HCT116 (cell line): ENCODE measurements at regions not wholly inside any gene's neighbourhood (a gene's known extent, or its start where the extent isn't known, plus 50 kb on each side); places are given as distances from the start of the nearest gene placed in this dataset.

Experiments
- ATAC-seq: fragments of 200-7000 bp; cut with Tn5 transposase; 2 replicates; pipeline ENCODE4 v1.9.1; 2020; ENCODE audit warnings: mild to moderate bottlenecking, moderate library complexity
- BruUV-seq: library from RNA; stranded (reverse); fragments of 400-500 nt; replicated peaks from 2 replicates; lab custom pipeline; 2021; lab: Mats Ljungman, UMichigan
- CTCF ChIA-PET: fragments of 300-600 bp; sonication (Branson Sonifier 250); formaldehyde crosslinking; loops from one replicate; lab custom pipeline; 2021; ENCODE audit warnings: antibody characterized with exemption; lab: Charles Lee
- POLR2A ChIA-PET: fragments of 300-600, 350-600 bp; sonication (Branson Sonifier 250); formaldehyde crosslinking; loops from one replicate; lab custom pipeline; 2021; ENCODE audit warnings: antibody characterized with exemption; lab: Charles Lee
- RAD21 ChIA-PET, 2 experiments: fragments of 300-600 bp; sonication (Branson Sonifier 250); formaldehyde crosslinking; loops; one replicate each; lab custom pipeline; 2023; ENCODE audit warnings: low total read pairs in 2 of 2; ENCODE audit not compliant: uncharacterized antibody in 2 of 2, unreplicated experiment in 2 of 2, low non-redundant PET in 1 of 2; lab: Charles Lee
- DNase-seq: peaks from one replicate; pipeline ENCODE4 v3.0.0-alpha.2; 2010; ENCODE audit warnings: low read depth, low spot score
- H2AFZ ChIP-seq: fragments of 200-600 bp; shearing (Covaris generic), sonication (generic); 2 replicates; pipeline ENCODE4 v1.6.1; 2017; ENCODE audit warnings: low read depth, mixed run types, mixed read lengths, antibody characterized with exemption, low read length; ENCODE audit not compliant: poor library complexity, severe bottlenecking
- H3K27ac ChIP-seq: 2 replicates; pipeline ENCODE4 v1.5.1; 2012; ENCODE audit warnings: low read depth, low read length
- H3K27me3 ChIP-seq: fragments of 200-600 bp; sonication (generic); 2 replicates; pipeline ENCODE4 v1.6.1; 2016; ENCODE audit warnings: mixed run types, low read length, mixed read lengths; ENCODE audit not compliant: insufficient read depth
- H3K36me3 ChIP-seq, 2 experiments: fragments of 200-500 bp in 1 of 2; fragments of 200-600 bp in 1 of 2; sonication (Bioruptor generic) in 1 of 2; sonication (generic) in 1 of 2; 2 replicates each; pipeline versions ENCODE4 v1.5.1 to v1.6.1; 2014 to 2016; ENCODE audit warnings: low read length in 2 of 2, inconsistent platforms in 1 of 2, mixed read lengths in 1 of 2, mixed run types in 1 of 2; ENCODE audit not compliant: insufficient read depth in 2 of 2, control insufficient read depth in 1 of 2
- H3K4me1 ChIP-seq, 2 experiments: fragments of 200-600 bp in 1 of 2; sonication (generic) in 1 of 2; 2 replicates each; pipeline versions ENCODE4 v1.5.1 to v1.6.1; 2012 to 2017; ENCODE audit warnings: low read length in 2 of 2, inconsistent platforms in 1 of 2, mild to moderate bottlenecking in 1 of 2, mixed read lengths in 1 of 2, mixed run types in 1 of 2, moderate library complexity in 1 of 2; ENCODE audit not compliant: insufficient read depth in 2 of 2, control insufficient read depth in 1 of 2
- H3K4me2 ChIP-seq: fragments of 200-600 bp; sonication (generic); 2 replicates; pipeline ENCODE4 v1.6.1; 2017; ENCODE audit warnings: mixed run types, low read length, mixed read lengths
- H3K4me3 ChIP-seq, 2 experiments: fragments of 200-600 bp in 1 of 2; sonication (generic) in 1 of 2; replicated peaks in 1 of 2; 2 replicates each; pipeline ENCODE4 v1.5.1; 2011 to 2016; ENCODE audit warnings: low read length in 2 of 2, control low read depth in 1 of 2, low read depth in 1 of 2, mild to moderate bottlenecking in 1 of 2, mixed read lengths in 1 of 2, mixed run types in 1 of 2
- H3K79me2 ChIP-seq: fragments of 200-600 bp; sonication (generic); 2 replicates; pipeline ENCODE4 v1.6.1; 2017; ENCODE audit warnings: mild to moderate bottlenecking, mixed run types, low read length, moderate library complexity, mixed read lengths; ENCODE audit not compliant: insufficient read depth
- H3K9ac ChIP-seq: fragments of 200-600 bp; sonication (generic); 2 replicates; pipeline ENCODE4 v1.6.1; 2016; ENCODE audit warnings: low read length, mixed read lengths
- H3K9me2 ChIP-seq: fragments of 200-600 bp; sonication (generic), shearing (Covaris generic); 2 replicates; pipeline ENCODE4 v1.6.1; 2017; ENCODE audit warnings: mixed run types, mild to moderate bottlenecking, moderate library complexity; ENCODE audit not compliant: insufficient read depth
- H3K9me3 ChIP-seq, 2 experiments: fragments of 200-500 bp in 1 of 2; fragments of 200-600 bp in 1 of 2; sonication (Bioruptor generic) in 1 of 2; sonication (generic) in 1 of 2; 2 replicates each; pipeline ENCODE4 v1.6.1; 2014 to 2017; ENCODE audit warnings: low read length in 2 of 2, mixed read lengths in 2 of 2, inconsistent platforms in 1 of 2, low read depth in 1 of 2, mild to moderate bottlenecking in 1 of 2, mixed run types in 1 of 2, moderate library complexity in 1 of 2; ENCODE audit not compliant: control insufficient read depth in 1 of 2, insufficient read depth in 1 of 2
- H4K20me1 ChIP-seq: fragments of 200-600 bp; sonication (generic), shearing (Covaris generic); 2 replicates; pipeline ENCODE4 v1.6.1; 2017; ENCODE audit warnings: mixed run types, mild to moderate bottlenecking, moderate library complexity; ENCODE audit not compliant: insufficient read depth
- CEBPB ChIP-seq: IDR thresholded peaks from 2 replicates; pipeline ENCODE4 v1.6.1; 2012; ENCODE audit warnings: low read depth
- ELF1 ChIP-seq: IDR thresholded peaks from 2 replicates; pipeline ENCODE4 v1.6.1; 2012; ENCODE audit warnings: low read depth, borderline replicate concordance
- EZH2 ChIP-seq: fragments of 200-600 bp; sonication (generic); IDR thresholded peaks from 2 replicates; pipeline ENCODE4 v1.6.1; 2017; ENCODE audit warnings: antibody characterized with exemption, mixed run types
- EZH2phosphoT487 ChIP-seq: fragments of 200-600 bp; IDR thresholded peaks from 2 replicates; pipeline ENCODE4 v1.6.1; 2018; ENCODE audit warnings: antibody characterized with exemption, borderline replicate concordance
- FOSL1 ChIP-seq: IDR thresholded peaks from 2 replicates; pipeline ENCODE4 v1.6.1; 2012; ENCODE audit warnings: low read depth
- JUND ChIP-seq: IDR thresholded peaks from 2 replicates; pipeline ENCODE4 v1.6.1; 2012
- POLR2AphosphoS5 ChIP-seq: IDR thresholded peaks from 2 replicates; pipeline ENCODE4 v1.6.1; 2011; ENCODE audit warnings: mild to moderate bottlenecking, low read depth, low read length, moderate library complexity
- RAD21 ChIP-seq: IDR thresholded peaks from 2 replicates; pipeline ENCODE4 v1.6.1; 2012; ENCODE audit warnings: low read depth, mild to moderate bottlenecking
- SIN3A ChIP-seq: IDR thresholded peaks from 2 replicates; pipeline ENCODE4 v1.6.1; 2012; ENCODE audit warnings: low read depth
- SRF ChIP-seq: IDR thresholded peaks from 2 replicates; pipeline ENCODE4 v1.6.1; 2012; ENCODE audit warnings: low read depth
- TCF7L2 ChIP-seq: IDR thresholded peaks from 2 replicates; pipeline ENCODE4 v1.7.0; 2011; ENCODE audit warnings: borderline replicate concordance, inconsistent platforms; ENCODE audit not compliant: insufficient read depth, insufficient read length; ENCODE audit errors: extremely low read depth
- YY1 ChIP-seq: IDR thresholded peaks from 2 replicates; pipeline ENCODE4 v1.6.1; 2011; ENCODE audit warnings: low read length, low read depth, moderate library complexity, mild to moderate bottlenecking; ENCODE audit not compliant: insufficient replicate concordance; ENCODE audit errors: extremely low read depth
- ZFX ChIP-seq: fragments of 450-650 bp; IDR thresholded peaks from 2 replicates; pipeline ENCODE4 v1.6.1; 2017
- ZNF274 ChIP-seq: fragments of 200-500 bp; sonication (Bioruptor generic); IDR thresholded peaks from 2 replicates; pipeline ENCODE4 v1.6.1; 2014; ENCODE audit warnings: mild to moderate bottlenecking, low read depth, low read length, inconsistent platforms
- intact Hi-C: fragments of 100-400 bp; cut with micrococcal nuclease; formaldehyde crosslinking; loops from 2 replicates; pipeline ENCODE4 v1.10.0; 2022
- TF ChIP-seq, protein P1 (sequence below): IDR thresholded peaks from 2 replicates; pipeline ENCODE4 v1.6.1; 2012
- TF ChIP-seq, protein P2 (sequence below): IDR thresholded peaks from 2 replicates; pipeline ENCODE4 v1.6.1; 2011; ENCODE audit warnings: mild to moderate bottlenecking, low read length, moderate library complexity; ENCODE audit not compliant: insufficient replicate concordance; ENCODE audit errors: extremely low read depth

DNA sequence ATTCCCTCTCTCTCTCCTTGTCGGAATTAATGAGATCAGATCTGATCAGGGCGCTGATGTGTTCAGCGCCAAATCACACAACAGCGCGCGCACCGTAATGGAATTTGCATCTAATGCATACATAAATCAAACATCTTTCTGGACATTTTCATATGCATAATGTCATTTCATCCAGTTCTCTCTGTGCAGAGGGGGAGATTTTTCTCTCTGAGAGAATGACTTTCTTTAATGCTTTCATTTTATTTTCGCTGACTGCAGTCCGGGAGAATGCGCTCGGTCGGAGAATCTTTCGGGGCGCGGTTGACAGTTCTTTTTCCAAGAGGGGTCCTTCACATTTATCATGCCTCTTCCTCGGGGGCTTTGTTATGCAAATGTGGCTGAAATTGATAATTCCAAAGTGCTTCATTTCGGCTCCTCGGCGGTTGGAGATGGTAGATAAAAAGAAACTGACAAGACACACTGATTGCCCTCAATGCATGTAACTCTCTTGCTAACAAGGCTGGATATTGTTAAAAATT lies 615.9 kb downstream of the VRK1 start:
- TF ChIP-seq EZH2 = no peak
- TF ChIP-seq, protein P1, sequence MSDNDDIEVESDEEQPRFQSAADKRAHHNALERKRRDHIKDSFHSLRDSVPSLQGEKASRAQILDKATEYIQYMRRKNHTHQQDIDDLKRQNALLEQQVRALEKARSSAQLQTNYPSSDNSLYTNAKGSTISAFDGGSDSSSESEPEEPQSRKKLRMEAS = no peak
- no peak for TF ChIP-seq POLR2AphosphoS5
- TF ChIP-seq CEBPB = no peak
- TF ChIP-seq, protein P2, sequence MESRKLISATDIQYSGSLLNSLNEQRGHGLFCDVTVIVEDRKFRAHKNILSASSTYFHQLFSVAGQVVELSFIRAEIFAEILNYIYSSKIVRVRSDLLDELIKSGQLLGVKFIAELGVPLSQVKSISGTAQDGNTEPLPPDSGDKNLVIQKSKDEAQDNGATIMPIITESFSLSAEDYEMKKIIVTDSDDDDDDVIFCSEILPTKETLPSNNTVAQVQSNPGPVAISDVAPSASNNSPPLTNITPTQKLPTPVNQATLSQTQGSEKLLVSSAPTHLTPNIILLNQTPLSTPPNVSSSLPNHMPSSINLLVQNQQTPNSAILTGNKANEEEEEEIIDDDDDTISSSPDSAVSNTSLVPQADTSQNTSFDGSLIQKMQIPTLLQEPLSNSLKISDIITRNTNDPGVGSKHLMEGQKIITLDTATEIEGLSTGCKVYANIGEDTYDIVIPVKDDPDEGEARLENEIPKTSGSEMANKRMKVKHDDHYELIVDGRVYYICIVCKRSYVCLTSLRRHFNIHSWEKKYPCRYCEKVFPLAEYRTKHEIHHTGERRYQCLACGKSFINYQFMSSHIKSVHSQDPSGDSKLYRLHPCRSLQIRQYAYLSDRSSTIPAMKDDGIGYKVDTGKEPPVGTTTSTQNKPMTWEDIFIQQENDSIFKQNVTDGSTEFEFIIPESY = no peak
- no peak for TF ChIP-seq ZNF274
- no peak for TF ChIP-seq TCF7L2
- TF ChIP-seq SRF = no peak
- no peak for TF ChIP-seq JUND
- no peak for TF ChIP-seq ELF1
- no peak for TF ChIP-seq YY1
- no peak for TF ChIP-seq ZFX
- TF ChIP-seq FOSL1 = no peak
- TF ChIP-seq EZH2phosphoT487 = no peak
- TF ChIP-seq RAD21 = no peak
- no peak for TF ChIP-seq SIN3A
- CTCF ChIA-PET = no interaction called here
- intact Hi-C loops = no loop called here

More for the DNA sequence above, 615.9 kb downstream of the VRK1 start:
- Histone ChIP-seq H3K27ac (no peak overlapping the region), H3K79me2 (no peaks in the 10 kb centered on the region), H3K27me3 (peaks cover 30% of the 10 kb centered on the region), H2AFZ (no peak overlapping the region), H3K4me1 (no peaks in the 10 kb centered on the region), H3K9me3 (no peaks in the 10 kb centered on the region), H3K9me2 (no peaks in the 10 kb centered on the region), H3K4me2 (no peak overlapping the region), H3K36me3 (no peaks in the 10 kb centered on the region), H3K9ac (no peak overlapping the region), H4K20me1 (no peaks in the 10 kb centered on the region), H3K4me3 (no peak overlapping the region)
- ATAC-seq (no peak), DNase-seq (no peak)
- no TSS peak for BruUV-seq
- RAD21 ChIA-PET = no interaction called here
- POLR2A ChIA-PET = no interaction called here
